Trophoblast cell (in vitro differentiated cells and primary cell): ENCODE measurements at regions not wholly inside any gene's neighbourhood (a gene's known extent, or its start where the extent isn't known, plus 50 kb on each side); places are given as distances from the start of the nearest gene placed in this dataset.

Source experiments
- DNase-seq, 2 donors: peaks; one replicate each; pipeline ENCODE4 v3.0.0-alpha.2; 2016
- H2AFZ ChIP-seq: 2 replicates; pipeline ENCODE4 v1.6.1; 2013; ENCODE audit warnings: low read length, moderate library complexity, mild to moderate bottlenecking; ENCODE audit not compliant: insufficient read depth, poor library complexity
- H2AK5ac ChIP-seq: 2 replicates; pipeline ENCODE4 v1.6.1; 2013; ENCODE audit warnings: mild to moderate bottlenecking, low read length
- H2BK120ac ChIP-seq: 2 replicates; pipeline ENCODE4 v1.6.1; 2013; ENCODE audit warnings: low read length, mild to moderate bottlenecking, moderate library complexity; ENCODE audit not compliant: insufficient read depth, poor library complexity
- H2BK12ac ChIP-seq: 2 replicates; pipeline ENCODE4 v1.6.1; 2013; ENCODE audit warnings: mild to moderate bottlenecking, low read length, moderate library complexity
- H2BK5ac ChIP-seq: 2 replicates; pipeline ENCODE4 v1.6.1; 2013; ENCODE audit warnings: low read length, low read depth, moderate library complexity, mild to moderate bottlenecking; ENCODE audit not compliant: poor library complexity
- H3K14ac ChIP-seq: 2 replicates; pipeline ENCODE4 v1.6.1; 2013; ENCODE audit warnings: mild to moderate bottlenecking, low read length
- H3K18ac ChIP-seq: 2 replicates; pipeline ENCODE4 v1.6.1; 2013; ENCODE audit warnings: mild to moderate bottlenecking, low read length
- H3K23ac ChIP-seq: 2 replicates; pipeline ENCODE4 v1.6.1; 2013; ENCODE audit warnings: low read length
- H3K27ac ChIP-seq: 2 replicates; pipeline ENCODE4 v1.5.1; 2013; ENCODE audit warnings: low read depth, mild to moderate bottlenecking, inconsistent platforms, low read length, moderate library complexity
- H3K27me3 ChIP-seq: 2 replicates; pipeline ENCODE4 v1.6.1; 2013; ENCODE audit warnings: inconsistent platforms, mild to moderate bottlenecking, low read length, moderate library complexity; ENCODE audit not compliant: insufficient read depth
- H3K36me3 ChIP-seq, 2 experiments: 1 replicate in 1 of 2; 2 replicates in 1 of 2; pipeline ENCODE4 v1.6.1; 2013; ENCODE audit warnings: low read length in 2 of 2, mild to moderate bottlenecking in 2 of 2, moderate library complexity in 1 of 2; ENCODE audit not compliant: insufficient read depth in 2 of 2, control insufficient read depth in 1 of 2
- H3K4ac ChIP-seq: 2 replicates; pipeline ENCODE4 v1.6.1; 2013; ENCODE audit warnings: low read depth, mild to moderate bottlenecking, low read length, moderate library complexity
- H3K4me1 ChIP-seq, 2 experiments: 1 replicate in 1 of 2; 2 replicates in 1 of 2; pipeline ENCODE4 v1.6.1; 2013; ENCODE audit warnings: low read length in 2 of 2, mild to moderate bottlenecking in 2 of 2, moderate library complexity in 1 of 2; ENCODE audit not compliant: insufficient read depth in 2 of 2, control insufficient read depth in 1 of 2
- H3K4me2 ChIP-seq: 2 replicates; pipeline ENCODE4 v1.6.1; 2013; ENCODE audit warnings: inconsistent platforms, mild to moderate bottlenecking, low read length, moderate library complexity
- H3K4me3 ChIP-seq: 2 replicates; pipeline ENCODE4 v1.5.1; 2013; ENCODE audit warnings: mild to moderate bottlenecking, low read depth, low read length, inconsistent platforms
- H3K79me1 ChIP-seq: one replicate; pipeline ENCODE4 v1.6.1; 2013; ENCODE audit warnings: low read length
- H3K79me2 ChIP-seq: 2 replicates; pipeline ENCODE4 v1.6.1; 2013; ENCODE audit warnings: low read length, mild to moderate bottlenecking; ENCODE audit not compliant: control insufficient read depth, insufficient read depth, poor library complexity
- H3K9ac ChIP-seq: 2 replicates; pipeline ENCODE4 v1.6.1; 2013; ENCODE audit warnings: mild to moderate bottlenecking, low read length
- H3K9me3 ChIP-seq: 2 replicates; pipeline ENCODE4 v1.6.1; 2013; ENCODE audit warnings: low read depth, mild to moderate bottlenecking, control low read depth, inconsistent platforms, low read length; ENCODE audit not compliant: insufficient read depth
- H4K12ac ChIP-seq: 2 replicates; pipeline ENCODE4 v1.6.1; 2013; ENCODE audit warnings: low read depth, mild to moderate bottlenecking, low read length, moderate library complexity
- H4K8ac ChIP-seq: 2 replicates; pipeline ENCODE4 v1.6.1; 2013; ENCODE audit warnings: low read depth, mild to moderate bottlenecking, low read length, moderate library complexity
- H4K91ac ChIP-seq: one replicate; pipeline ENCODE4 v1.6.1; 2013; ENCODE audit warnings: low read depth, mild to moderate bottlenecking, low read length, moderate library complexity
- WGBS: extraction: QIAGEN DNeasy Blood & Tissue Kit; methylation state at CpG from one replicate; pipeline ENCODE4 v1.1.7; 2013; ENCODE audit warnings: missing lambda C conversion rate; ENCODE audit not compliant: insufficient read length, insufficient coverage; ENCODE audit errors: extremely low coverage; 5-methylcytosine and 5-hydroxymethylcytosine counted together

DNA sequence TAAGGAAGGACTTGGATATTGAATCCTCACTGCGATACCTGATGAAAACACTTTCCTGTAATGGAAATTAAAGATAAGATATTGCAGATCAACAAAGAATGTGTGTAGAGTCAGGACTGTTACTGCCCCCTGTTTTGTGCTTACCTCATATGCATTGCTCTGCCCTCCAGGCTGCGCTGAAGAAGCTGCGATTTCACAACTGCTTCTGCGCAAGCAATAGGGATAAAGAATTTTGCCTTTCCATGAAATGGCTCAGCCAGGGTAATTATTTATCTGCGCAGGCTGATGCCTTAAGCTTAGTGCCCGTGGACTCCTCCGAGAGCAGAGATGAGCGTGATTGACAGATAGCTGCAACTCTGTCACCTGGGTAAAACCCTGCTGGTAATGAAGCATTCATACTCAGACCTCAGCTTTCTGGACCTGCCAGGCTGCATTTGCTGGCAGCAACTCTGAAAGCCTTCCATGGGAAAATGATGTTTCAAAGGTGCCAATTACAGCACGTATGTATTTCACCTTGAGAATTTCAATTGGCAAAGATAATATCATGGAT lies 370.6 kb downstream of the SAMD5 start:
- Histone ChIP-seq H4K8ac (no peak overlapping the region), H2BK5ac (no peak overlapping the region), H3K36me3 (no peaks in the 10 kb centered on the region), H3K27me3 (no peaks in the 10 kb centered on the region), H3K79me2 (no peaks in the 10 kb centered on the region), H3K4me3 (no peak overlapping the region), H2AK5ac (no peak overlapping the region), H3K27ac (no peak overlapping the region), H2AFZ (no peak overlapping the region), H3K9me3 (no peaks in the 10 kb centered on the region), H3K23ac (no peak overlapping the region), H3K14ac (no peak overlapping the region), H3K4ac (no peak overlapping the region), H3K4me1 (no peaks in the 10 kb centered on the region), H4K91ac (no peak overlapping the region), H3K9ac (no peak overlapping the region), H4K12ac (no peak overlapping the region), H3K79me1 (no peaks in the 10 kb centered on the region), H2BK120ac (no peak overlapping the region), H2BK12ac (no peak overlapping the region), H3K18ac (no peak overlapping the region), H3K4me2 (no peak overlapping the region)
- DNase-seq, result peak; percentile 44 to 50
- WGBS, result no CpG with 5 or more reads among the region's 9 CpGs

DNA sequence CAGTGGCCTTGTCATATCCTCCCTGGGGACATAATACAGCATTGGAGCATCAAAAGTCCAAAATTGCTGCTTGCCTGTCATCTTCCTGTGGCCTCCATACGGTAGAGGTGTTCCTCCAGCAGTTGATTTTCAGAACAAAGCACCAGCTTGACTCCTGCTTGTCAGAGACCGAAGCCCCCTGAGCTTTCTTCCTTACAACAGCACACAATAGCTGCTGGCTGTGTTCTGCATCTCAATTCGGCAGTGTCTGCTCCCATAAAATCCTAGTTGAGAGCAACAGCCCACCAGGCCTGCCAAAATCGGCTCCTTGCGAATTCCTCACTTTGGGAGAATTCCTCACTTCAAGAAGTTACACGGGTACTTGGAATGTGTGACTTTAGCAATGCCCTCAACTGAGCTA lies 372.9 kb downstream of the SAMD5 start:
- no peak overlapping the region for H3K4me2 ChIP-seq
- H3K18ac ChIP-seq, result no peak overlapping the region
- no CpG with 5 or more reads among the region's 6 CpGs for WGBS
- no peaks in the 10 kb centered on the region for H3K36me3 ChIP-seq
- H2BK120ac ChIP-seq, result no peak overlapping the region
- DNase-seq, result no peak
- H3K4me1 ChIP-seq, result no peaks in the 10 kb centered on the region
- H3K27ac ChIP-seq, result no peak overlapping the region
- H3K9ac ChIP-seq, result no peak overlapping the region
- H3K79me1 ChIP-seq, result no peaks in the 10 kb centered on the region
- H2BK12ac ChIP-seq, result no peak overlapping the region
- H3K79me2 ChIP-seq, result no peaks in the 10 kb centered on the region
- no peak overlapping the region for H3K14ac ChIP-seq
- H2BK5ac ChIP-seq, result no peak overlapping the region
- peak overlapping the region; percentile 54 for H4K12ac ChIP-seq
- no peaks in the 10 kb centered on the region for H3K27me3 ChIP-seq
- H4K8ac ChIP-seq, result no peak overlapping the region
- H2AK5ac ChIP-seq, result no peak overlapping the region
- H3K9me3 ChIP-seq, result no peaks in the 10 kb centered on the region
- H4K91ac ChIP-seq, result no peak overlapping the region
- H3K4me3 ChIP-seq, result no peak overlapping the region
- H3K23ac ChIP-seq, result no peak overlapping the region
- no peak overlapping the region for H2AFZ ChIP-seq
- no peak overlapping the region for H3K4ac ChIP-seq

DNA sequence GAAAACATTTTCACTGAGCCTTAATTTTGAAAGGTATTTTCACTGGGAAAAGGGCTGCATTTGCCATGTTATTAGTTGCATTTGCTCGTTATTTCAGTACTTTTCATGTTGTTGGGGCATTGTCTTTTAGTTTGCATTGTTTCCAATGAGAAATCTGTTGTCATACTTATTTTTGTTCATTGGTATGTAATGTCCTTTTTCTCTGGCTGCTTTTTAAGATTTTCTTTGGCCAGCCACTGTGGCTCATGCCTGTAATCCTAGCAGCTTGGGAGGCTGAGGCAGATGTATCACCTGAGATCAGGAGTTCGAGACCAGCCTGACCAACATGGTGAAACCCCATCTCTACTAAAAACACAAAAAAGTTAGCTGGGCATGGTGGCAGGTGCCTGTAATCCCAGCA lies 379.9 kb downstream of the SAMD5 start:
- no peaks in the 10 kb centered on the region for H3K27me3 ChIP-seq
- no peak overlapping the region for H3K18ac ChIP-seq
- H2BK120ac ChIP-seq, result no peak overlapping the region
- no peaks in the 10 kb centered on the region for H3K79me2 ChIP-seq
- H4K91ac ChIP-seq, result no peak overlapping the region
- H3K9me3 ChIP-seq, result no peaks in the 10 kb centered on the region
- no peaks in the 10 kb centered on the region for H3K4me1 ChIP-seq
- no peak overlapping the region for H4K12ac ChIP-seq
- no peak overlapping the region for H3K27ac ChIP-seq
- H3K4ac ChIP-seq, result no peak overlapping the region
- no peak overlapping the region for H2AK5ac ChIP-seq
- no CpG with 5 or more reads among the region's 2 CpGs for WGBS
- no peak overlapping the region for H3K4me2 ChIP-seq
- no peak for DNase-seq
- H2BK12ac ChIP-seq, result no peak overlapping the region
- no peak overlapping the region for H3K4me3 ChIP-seq
- no peak overlapping the region for H3K23ac ChIP-seq
- H3K14ac ChIP-seq, result no peak overlapping the region
- H3K9ac ChIP-seq, result no peak overlapping the region
- no peaks in the 10 kb centered on the region for H3K79me1 ChIP-seq
- no peak overlapping the region for H2BK5ac ChIP-seq
- H4K8ac ChIP-seq, result no peak overlapping the region
- no peak overlapping the region for H2AFZ ChIP-seq
- no peaks in the 10 kb centered on the region for H3K36me3 ChIP-seq

DNA sequence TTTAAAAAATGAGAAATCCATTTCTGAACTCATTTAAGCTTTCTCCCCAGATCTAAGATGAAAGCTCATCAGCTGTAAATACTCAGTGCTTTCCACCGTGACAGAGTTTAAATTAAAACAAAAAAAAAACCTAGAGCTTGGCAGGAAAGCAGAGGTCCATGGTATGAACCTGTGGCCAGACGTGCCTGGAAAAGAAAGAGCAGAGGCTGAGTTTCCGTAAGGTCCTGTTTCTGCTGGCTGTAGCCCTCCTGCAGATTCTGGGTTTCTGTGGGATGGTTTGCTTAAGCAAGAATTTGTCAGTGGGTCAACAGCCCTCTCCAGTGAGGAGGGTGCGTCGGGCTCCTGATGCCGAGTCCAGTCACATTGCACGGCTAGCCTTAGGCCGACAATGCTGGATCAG lies 383.2 kb downstream of the SAMD5 start:
- no peak overlapping the region for H2BK5ac ChIP-seq
- H4K12ac ChIP-seq, result no peak overlapping the region
- no peak overlapping the region for H2BK12ac ChIP-seq
- H3K9ac ChIP-seq, result no peak overlapping the region
- H3K27ac ChIP-seq, result no peak overlapping the region
- H2BK120ac ChIP-seq, result no peak overlapping the region
- H3K23ac ChIP-seq, result no peak overlapping the region
- WGBS, result no CpG with 5 or more reads among the region's 8 CpGs
- H3K79me2 ChIP-seq, result no peaks in the 10 kb centered on the region
- H3K4ac ChIP-seq, result no peak overlapping the region
- no peak overlapping the region for H3K18ac ChIP-seq
- no peaks in the 10 kb centered on the region for H3K4me1 ChIP-seq
- no peak overlapping the region for H4K8ac ChIP-seq
- no peaks in the 10 kb centered on the region for H3K36me3 ChIP-seq
- no peak overlapping the region for H2AK5ac ChIP-seq
- DNase-seq, result no peak
- H3K14ac ChIP-seq, result no peak overlapping the region
- no peak overlapping the region for H2AFZ ChIP-seq
- no peak overlapping the region for H4K91ac ChIP-seq
- no peak overlapping the region for H3K4me2 ChIP-seq
- no peaks in the 10 kb centered on the region for H3K9me3 ChIP-seq
- no peaks in the 10 kb centered on the region for H3K27me3 ChIP-seq
- H3K79me1 ChIP-seq, result no peaks in the 10 kb centered on the region
- no peak overlapping the region for H3K4me3 ChIP-seq
